OCI-LY7 (cell line): ENCODE measurements at regions not wholly inside any gene's neighbourhood (a gene's known extent, or its start where the extent isn't known, plus 50 kb on each side); places are given as distances from the start of the nearest gene placed in this dataset.
A peak's percentile ranks its signal among the peaks of the same experiment; 100 is the strongest.

ENCODE experiments used
- BruUV-seq: library from RNA; stranded (reverse); fragments of 400-500 nt; replicated peaks from 2 replicates; lab custom pipeline; 2021; lab: Mats Ljungman, UMichigan
- CTCF ChIA-PET: fragments of 300-600 bp; sonication (Branson Sonifier 250); formaldehyde crosslinking; loops from one replicate; lab custom pipeline; 2022; ENCODE audit warnings: antibody characterized with exemption; ENCODE audit not compliant: unreplicated experiment; lab: Charles Lee
- POLR2A ChIA-PET: fragments of 300-600 bp; sonication (Branson Sonifier 250); formaldehyde crosslinking; loops from one replicate; lab custom pipeline; 2022; ENCODE audit warnings: antibody characterized with exemption; lab: Charles Lee
- DNase-seq: peaks from one replicate; pipeline ENCODE4 v3.0.0-alpha.2; 2015; ENCODE audit warnings: low spot score
- H2AFZ ChIP-seq: fragments of 200-600 bp; sonication (generic), shearing (Covaris generic); 2 replicates; pipeline ENCODE4 v1.6.1; 2014; ENCODE audit warnings: mild to moderate bottlenecking, antibody characterized with exemption, low read length, moderate library complexity
- H3K27ac ChIP-seq: fragments of 200-600 bp; sonication (generic); 2 replicates; pipeline ENCODE4 v1.5.1; 2014; ENCODE audit warnings: mixed run types, low read depth, mild to moderate bottlenecking, moderate library complexity, low read length, inconsistent platforms; ENCODE audit not compliant: poor library complexity, severe bottlenecking
- H3K36me3 ChIP-seq: fragments of 200-600 bp; sonication (generic); 2 replicates; pipeline ENCODE4 v1.6.1; 2014; ENCODE audit warnings: mild to moderate bottlenecking, antibody characterized with exemption, low read length, moderate library complexity, mixed read lengths; ENCODE audit not compliant: insufficient read depth
- H3K4me1 ChIP-seq: fragments of 200-600 bp; sonication (generic); 2 replicates; pipeline ENCODE4 v1.5.1; 2014; ENCODE audit warnings: mild to moderate bottlenecking, low read length; ENCODE audit not compliant: insufficient read depth, poor library complexity, severe bottlenecking
- H3K4me2 ChIP-seq: fragments of 200-600 bp; sonication (generic); 2 replicates; pipeline ENCODE4 v1.6.1; 2014; ENCODE audit warnings: mild to moderate bottlenecking, low read length
- H3K4me3 ChIP-seq: fragments of 200-600 bp; sonication (generic); 2 replicates; pipeline ENCODE4 v1.5.1; 2014; ENCODE audit warnings: mild to moderate bottlenecking, low read depth, low read length; ENCODE audit not compliant: poor library complexity, severe bottlenecking
- H3K79me2 ChIP-seq: fragments of 200-600 bp; sonication (generic); 2 replicates; pipeline ENCODE4 v1.6.1; 2016; ENCODE audit warnings: low read depth, mild to moderate bottlenecking, low read length, moderate library complexity, mixed read lengths; ENCODE audit not compliant: insufficient read depth
- H3K9me2 ChIP-seq: fragments of 200-600 bp; sonication (generic); 2 replicates; pipeline ENCODE4 v1.6.1; 2016; ENCODE audit warnings: mild to moderate bottlenecking, low read length, mixed read lengths; ENCODE audit not compliant: insufficient read depth
- H3K9me3 ChIP-seq: fragments of 200-600 bp; sonication (generic); 2 replicates; pipeline ENCODE4 v1.6.1; 2014; ENCODE audit warnings: mild to moderate bottlenecking, mixed run types, low read length, mixed read lengths
- H4K20me1 ChIP-seq: fragments of 200-600 bp; sonication (generic); 2 replicates; pipeline ENCODE4 v1.6.1; 2014; ENCODE audit warnings: mild to moderate bottlenecking, antibody characterized with exemption, low read length, moderate library complexity, mixed read lengths; ENCODE audit not compliant: insufficient read depth
- CTCF ChIP-seq: fragments of 200-600 bp; sonication (generic); conservative IDR thresholded peaks from 2 replicates; pipeline ENCODE4 v1.5.1; 2014; ENCODE audit warnings: mild to moderate bottlenecking, antibody characterized with exemption, low read length, moderate library complexity, mixed read lengths
- EZH2phosphoT487 ChIP-seq: fragments of 200-600 bp; sonication (generic); IDR thresholded peaks from 2 replicates; pipeline ENCODE4 v1.6.1; 2018; ENCODE audit warnings: low read depth, borderline replicate concordance, mild to moderate bottlenecking, mixed run types, antibody characterized with exemption, low read length, moderate library complexity, mixed read lengths
- intact Hi-C: fragments of 100-400 bp; cut with micrococcal nuclease; formaldehyde crosslinking; loops from one replicate; pipeline ENCODE4 v1.10.0; 2022; ENCODE audit not compliant: unreplicated experiment

GRCh38 chr20:62540504-62540903, 64.7 kb upstream of the GATA5 start:
- CTCF ChIA-PET = no interaction called here
- intact Hi-C loops = no loop called here
- H3K4me1 ChIP-seq = no peaks in the 10 kb centered on the region
- H4K20me1 ChIP-seq = no peaks in the 10 kb centered on the region
- H3K27ac ChIP-seq = no peak overlapping the region
- no peak for DNase-seq
- no peaks in the 10 kb centered on the region for H3K9me3 ChIP-seq
- no peak overlapping the region for H3K4me2 ChIP-seq
- POLR2A ChIA-PET = no interaction called here
- no peaks in the 10 kb centered on the region for H3K36me3 ChIP-seq
- peak; percentile 37; the same call in 1 of the 2 replicates for TF ChIP-seq CTCF
- TF ChIP-seq EZH2phosphoT487 = no peak
- H3K9me2 ChIP-seq = no peaks in the 10 kb centered on the region
- H3K79me2 ChIP-seq = no peaks in the 10 kb centered on the region
- H3K4me3 ChIP-seq = no peak overlapping the region
- H2AFZ ChIP-seq = no peak overlapping the region
- BruUV-seq = no TSS peak

GRCh38 chr20:62542862-62543261, 67.1 kb upstream of the GATA5 start:
- Histone ChIP-seq H3K79me2 (no peaks in the 10 kb centered on the region), H3K4me1 (no peaks in the 10 kb centered on the region), H3K4me2 (no peak overlapping the region), H4K20me1 (no peaks in the 10 kb centered on the region), H3K9me2 (no peaks in the 10 kb centered on the region), H3K27ac (no peak overlapping the region), H3K4me3 (no peak overlapping the region), H3K36me3 (no peaks in the 10 kb centered on the region), H2AFZ (no peak overlapping the region), H3K9me3 (no peaks in the 10 kb centered on the region)
- CTCF ChIA-PET = no interaction called here
- TF ChIP-seq CTCF = no peak
- no peak for TF ChIP-seq EZH2phosphoT487
- intact Hi-C loops = no loop called here
- POLR2A ChIA-PET = interaction anchor here (1.2 kb wide), 1 partner anchor 503 kb away, joined by 5 read pairs; no protein-coding TSS in a partner anchor
- DNase-seq = no peak
- no TSS peak for BruUV-seq

- no peak for TF ChIP-seq CTCF
- Histone ChIP-seq H3K27ac (no peak overlapping the region), H3K9me2 (no peaks in the 10 kb centered on the region), H3K4me3 (no peak overlapping the region), H3K4me2 (no peak overlapping the region), H4K20me1 (no peaks in the 10 kb centered on the region), H3K36me3 (no peaks in the 10 kb centered on the region), H3K79me2 (no peaks in the 10 kb centered on the region), H3K9me3 (no peaks in the 10 kb centered on the region), H3K4me1 (no peaks in the 10 kb centered on the region), H2AFZ (no peak overlapping the region)
- BruUV-seq = no TSS peak
- CTCF ChIA-PET = no interaction called here
- intact Hi-C loops = no loop called here
- POLR2A ChIA-PET = interaction anchor here (1.2 kb wide), 1 partner anchor 502 kb away, joined by 5 read pairs; no protein-coding TSS in a partner anchor
- no peak for DNase-seq
Measured at GRCh38 chr20:62543470-62544302, 67.9 kb upstream of the GATA5 start.
